Transverse colon (tissue), 3 donors: ENCODE measurements at regions not wholly inside any gene's neighbourhood (a gene's known extent, or its start where the extent isn't known, plus 50 kb on each side); places are given as distances from the start of the nearest gene placed in this dataset.

Experiments
- EP300 ChIP-seq: sonication (generic); formaldehyde crosslinking; IDR thresholded peaks from one replicate; pipeline ENCODE4 v1.6.1; 2017; ENCODE audit warnings: antibody characterized with exemption, low read depth
- POLR2A ChIP-seq: fragments of 450-650 bp; IDR thresholded peaks from one replicate; pipeline ENCODE4 v1.6.1; 2016; ENCODE audit warnings: antibody characterized with exemption, mild to moderate bottlenecking, moderate library complexity
- TF ChIP-seq, protein P1 (sequence below), 5 experiments: fragments of 200-600 bp in 3 of 5; fragments of 450-650 bp in 2 of 5; sonication (generic) in 3 of 5; IDR thresholded peaks; 1 replicate in 2 of 5; 2 replicates in 3 of 5; pipeline ENCODE4 v1.5.1; 2016 to 2017; ENCODE audit warnings: antibody characterized with exemption in 5 of 5, inconsistent platforms in 3 of 5, mild to moderate bottlenecking in 2 of 5, moderate library complexity in 1 of 5

DNA sequence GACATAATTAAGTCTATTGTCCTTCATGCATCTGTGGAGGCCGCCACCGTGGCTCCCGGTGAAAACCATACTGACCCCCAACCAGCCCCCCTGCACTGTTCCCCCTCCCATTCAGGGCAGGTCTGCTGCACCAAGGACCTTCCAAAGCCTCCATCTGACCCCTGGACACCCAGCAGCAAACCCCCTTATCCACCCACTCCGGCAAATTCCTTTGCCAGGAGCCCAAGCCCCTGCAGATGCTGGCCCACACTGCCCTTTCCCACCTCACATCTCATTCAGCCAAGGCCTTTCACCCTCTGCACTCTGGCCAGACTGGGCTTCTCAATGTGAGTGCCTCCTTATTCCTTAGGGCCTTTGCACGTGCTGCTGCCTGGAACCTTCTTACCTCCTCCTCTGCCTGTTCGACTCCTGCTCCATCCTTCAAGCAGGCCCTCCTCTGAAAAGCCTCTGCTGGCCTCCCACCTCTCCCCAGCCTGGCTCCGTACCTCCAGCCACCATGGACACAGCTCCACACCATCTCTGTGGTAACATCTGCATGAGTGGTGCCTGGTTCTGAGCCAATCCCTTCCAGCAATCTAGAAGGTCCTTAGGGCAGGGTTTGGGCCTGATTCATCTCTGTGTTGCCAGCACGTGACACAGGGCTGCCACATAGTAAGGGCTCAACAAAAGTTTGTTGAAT lies 230.7 kb downstream of the BCL11B start:
- TF ChIP-seq, protein P1, sequence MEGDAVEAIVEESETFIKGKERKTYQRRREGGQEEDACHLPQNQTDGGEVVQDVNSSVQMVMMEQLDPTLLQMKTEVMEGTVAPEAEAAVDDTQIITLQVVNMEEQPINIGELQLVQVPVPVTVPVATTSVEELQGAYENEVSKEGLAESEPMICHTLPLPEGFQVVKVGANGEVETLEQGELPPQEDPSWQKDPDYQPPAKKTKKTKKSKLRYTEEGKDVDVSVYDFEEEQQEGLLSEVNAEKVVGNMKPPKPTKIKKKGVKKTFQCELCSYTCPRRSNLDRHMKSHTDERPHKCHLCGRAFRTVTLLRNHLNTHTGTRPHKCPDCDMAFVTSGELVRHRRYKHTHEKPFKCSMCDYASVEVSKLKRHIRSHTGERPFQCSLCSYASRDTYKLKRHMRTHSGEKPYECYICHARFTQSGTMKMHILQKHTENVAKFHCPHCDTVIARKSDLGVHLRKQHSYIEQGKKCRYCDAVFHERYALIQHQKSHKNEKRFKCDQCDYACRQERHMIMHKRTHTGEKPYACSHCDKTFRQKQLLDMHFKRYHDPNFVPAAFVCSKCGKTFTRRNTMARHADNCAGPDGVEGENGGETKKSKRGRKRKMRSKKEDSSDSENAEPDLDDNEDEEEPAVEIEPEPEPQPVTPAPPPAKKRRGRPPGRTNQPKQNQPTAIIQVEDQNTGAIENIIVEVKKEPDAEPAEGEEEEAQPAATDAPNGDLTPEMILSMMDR (IDR thresholded peaks at IDR 0.05) = no peak
- TF ChIP-seq POLR2A (no peak), EP300 (no peak)
